ENCODE measurements at regions not wholly inside any gene's neighbourhood (a gene's known extent, or its start where the extent isn't known, plus 50 kb on each side); places are given as distances from the start of the nearest gene placed in this dataset.

DNA sequence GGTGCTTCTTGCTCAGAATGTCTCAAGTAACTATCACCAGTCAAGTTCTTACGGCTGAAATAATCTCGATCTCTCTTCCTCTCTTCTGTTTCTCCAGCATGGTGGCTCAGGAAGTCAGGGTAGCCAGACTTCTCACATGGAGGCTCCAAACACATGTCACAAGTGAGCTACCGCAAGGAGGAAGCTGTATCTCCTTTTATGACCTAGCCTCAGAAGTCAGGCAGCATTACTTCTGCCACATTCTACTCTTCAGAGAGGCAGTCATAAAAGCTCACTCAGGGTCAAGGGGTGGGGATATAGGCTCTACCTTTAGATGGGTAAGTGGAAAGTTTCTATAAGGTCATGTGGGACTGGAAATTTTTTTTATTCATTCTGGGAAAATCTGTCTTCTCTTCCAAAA, 86.6 kb upstream of the NEO1 start:
- TF ChIP-seq POLR2A (IDR thresholded peaks at IDR 0.05), result no peak
- no peak for TF ChIP-seq POLR2AphosphoS5 (IDR thresholded peaks at IDR 0.05)
- TF ChIP-seq, protein P1, sequence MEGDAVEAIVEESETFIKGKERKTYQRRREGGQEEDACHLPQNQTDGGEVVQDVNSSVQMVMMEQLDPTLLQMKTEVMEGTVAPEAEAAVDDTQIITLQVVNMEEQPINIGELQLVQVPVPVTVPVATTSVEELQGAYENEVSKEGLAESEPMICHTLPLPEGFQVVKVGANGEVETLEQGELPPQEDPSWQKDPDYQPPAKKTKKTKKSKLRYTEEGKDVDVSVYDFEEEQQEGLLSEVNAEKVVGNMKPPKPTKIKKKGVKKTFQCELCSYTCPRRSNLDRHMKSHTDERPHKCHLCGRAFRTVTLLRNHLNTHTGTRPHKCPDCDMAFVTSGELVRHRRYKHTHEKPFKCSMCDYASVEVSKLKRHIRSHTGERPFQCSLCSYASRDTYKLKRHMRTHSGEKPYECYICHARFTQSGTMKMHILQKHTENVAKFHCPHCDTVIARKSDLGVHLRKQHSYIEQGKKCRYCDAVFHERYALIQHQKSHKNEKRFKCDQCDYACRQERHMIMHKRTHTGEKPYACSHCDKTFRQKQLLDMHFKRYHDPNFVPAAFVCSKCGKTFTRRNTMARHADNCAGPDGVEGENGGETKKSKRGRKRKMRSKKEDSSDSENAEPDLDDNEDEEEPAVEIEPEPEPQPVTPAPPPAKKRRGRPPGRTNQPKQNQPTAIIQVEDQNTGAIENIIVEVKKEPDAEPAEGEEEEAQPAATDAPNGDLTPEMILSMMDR (IDR thresholded peaks at IDR 0.05), result no peak

All from breast epithelium (tissue), 3 donors.